ENCODE measurements at regions not wholly inside any gene's neighbourhood (a gene's known extent, or its start where the extent isn't known, plus 50 kb on each side); places are given as distances from the start of the nearest gene placed in this dataset.
A peak's percentile ranks its signal among the peaks of the same experiment; 100 is the strongest.

- TF ChIP-seq PREB (CRISPR knock-in tag; IDR thresholded peaks at IDR 0.05; ENCODE audit: borderline replicate concordance) (no peak), OVOL2 (CRISPR knock-in tag; IDR thresholded peaks at IDR 0.05; ENCODE audit: borderline replicate concordance) (no peak), AR (CRISPR knock-in tag; IDR thresholded peaks at IDR 0.05) (no peak), ARID4B (CRISPR knock-in tag; IDR thresholded peaks at IDR 0.05; ENCODE audit: borderline replicate concordance) (no peak)
Observed at GRCh38 chr16:9665851-9666271, 516.4 kb downstream of the GRIN2A start (continued).

- DNase-seq (ENCODE audit: low spot score), result no peak
- ATAC-seq, result no peak
- no peak overlapping the region for H3K4me3 Mint-ChIP-seq
- peaks cover 25% of the 10 kb centered on the region for H3K4me1 Mint-ChIP-seq
- peaks cover 44% of the 10 kb centered on the region for H3K36me3 Mint-ChIP-seq
- POLR2A ChIA-PET, result no interaction called here
- H3K27ac Mint-ChIP-seq, result peak overlapping the region; percentile 81
- CTCF ChIA-PET, result interaction anchor here (1.4 kb wide), 1 partner anchor 19 kb away, joined by 9 read pairs; no protein-coding TSS in a partner anchor
- TF ChIP-seq E2F4 (CRISPR knock-in tag; IDR thresholded peaks at IDR 0.05; ENCODE audit: borderline replicate concordance, low read depth), result no peak
- TF ChIP-seq FOXP1 (CRISPR knock-in tag; IDR thresholded peaks at IDR 0.05; ENCODE audit: borderline replicate concordance), result no peak
- no peak for TF ChIP-seq ZSCAN18 (CRISPR knock-in tag; IDR thresholded peaks at IDR 0.05)
- no peak for TF ChIP-seq ZNF512 (CRISPR knock-in tag; IDR thresholded peaks at IDR 0.05; ENCODE audit: borderline replicate concordance)
- peaks cover 12% of the 10 kb centered on the region for H3K9me3 Mint-ChIP-seq
- 0 out of 2 replicates have a peak, but pooled peaks cover 5% of the 10 kb centered on the region for H3K27me3 Mint-ChIP-seq (ENCODE audit: low read depth)
Observed at GRCh38 chr16:9666834-9667480, 515.3 kb downstream of the GRIN2A start.

Measured in WTC11 (cell line).